C4-2B (cell line): ENCODE measurements at regions not wholly inside any gene's neighbourhood (a gene's known extent, or its start where the extent isn't known, plus 50 kb on each side); places are given as distances from the start of the nearest gene placed in this dataset.

Experiments
- H3K27ac ChIP-seq: fragments of 450-650 bp; 2 replicates; pipeline ENCODE4 v1.5.1; 2017
- CTCF ChIP-seq: fragments of 450-650 bp; conservative IDR thresholded peaks from 2 replicates; pipeline ENCODE4 v1.5.1; 2017; ENCODE audit warnings: mild to moderate bottlenecking
- ZFX ChIP-seq: fragments of 450-650 bp; IDR thresholded peaks from 2 replicates; pipeline ENCODE4 v1.6.1; 2017

DNA sequence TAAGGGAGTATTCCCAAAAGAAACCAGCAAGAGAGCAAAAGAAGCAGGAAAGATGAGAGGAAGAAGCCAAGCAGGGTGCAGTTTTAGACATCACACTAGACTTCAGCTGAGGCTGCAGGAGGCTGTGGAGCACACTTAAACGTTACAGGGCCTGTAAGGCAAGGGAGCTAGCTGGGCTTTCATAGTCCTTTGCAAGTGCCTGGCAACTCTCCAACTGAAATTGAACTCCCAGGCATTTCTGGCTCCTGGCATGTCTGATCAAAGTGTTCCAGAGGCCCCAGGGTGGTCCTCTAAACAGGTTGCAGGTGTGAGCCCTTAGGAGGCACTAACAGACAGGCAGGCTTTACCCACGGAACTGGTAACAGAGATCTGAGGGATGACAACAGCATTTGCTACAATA is 750.2 kb downstream of the XPNPEP1 start:
- H3K27ac ChIP-seq: no peak overlapping the region
- TF ChIP-seq ZFX (no peak), CTCF (no peak)

GRCh38 chr10:109166935-109167334 is 756.4 kb downstream of the XPNPEP1 start:
- TF ChIP-seq CTCF (no peak), ZFX (no peak)

DNA sequence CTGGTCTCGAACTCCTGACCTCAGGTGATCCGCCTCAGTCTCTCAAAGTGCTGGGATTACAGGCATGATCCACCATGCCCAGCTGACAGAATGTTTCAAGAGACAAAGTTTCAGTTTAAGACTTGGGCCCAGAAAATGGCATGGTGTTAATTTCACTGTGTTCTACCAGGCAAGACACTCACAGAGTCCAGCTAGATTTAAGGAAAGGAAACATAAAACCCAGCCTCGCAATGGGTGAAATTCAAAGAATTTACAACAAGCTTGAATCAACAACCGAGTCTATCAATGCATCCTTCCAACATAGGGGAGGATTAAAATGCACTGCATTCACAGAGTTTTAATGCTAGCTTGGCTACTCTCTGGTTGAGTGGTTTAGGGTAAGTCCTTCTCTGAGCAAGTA is 764.0 kb downstream of the XPNPEP1 start:
- TF ChIP-seq CTCF (no peak), ZFX (no peak)
- no peak overlapping the region for H3K27ac ChIP-seq

More at GRCh38 chr10:109166935-109167334, 756.4 kb downstream of the XPNPEP1 start:
- H3K27ac ChIP-seq: no peak overlapping the region

GRCh38 chr10:109156396-109156795 is 766.9 kb downstream of the XPNPEP1 start:
- no peak for TF ChIP-seq ZFX
- TF ChIP-seq CTCF: no peak
- H3K27ac ChIP-seq: no peak overlapping the region

DNA sequence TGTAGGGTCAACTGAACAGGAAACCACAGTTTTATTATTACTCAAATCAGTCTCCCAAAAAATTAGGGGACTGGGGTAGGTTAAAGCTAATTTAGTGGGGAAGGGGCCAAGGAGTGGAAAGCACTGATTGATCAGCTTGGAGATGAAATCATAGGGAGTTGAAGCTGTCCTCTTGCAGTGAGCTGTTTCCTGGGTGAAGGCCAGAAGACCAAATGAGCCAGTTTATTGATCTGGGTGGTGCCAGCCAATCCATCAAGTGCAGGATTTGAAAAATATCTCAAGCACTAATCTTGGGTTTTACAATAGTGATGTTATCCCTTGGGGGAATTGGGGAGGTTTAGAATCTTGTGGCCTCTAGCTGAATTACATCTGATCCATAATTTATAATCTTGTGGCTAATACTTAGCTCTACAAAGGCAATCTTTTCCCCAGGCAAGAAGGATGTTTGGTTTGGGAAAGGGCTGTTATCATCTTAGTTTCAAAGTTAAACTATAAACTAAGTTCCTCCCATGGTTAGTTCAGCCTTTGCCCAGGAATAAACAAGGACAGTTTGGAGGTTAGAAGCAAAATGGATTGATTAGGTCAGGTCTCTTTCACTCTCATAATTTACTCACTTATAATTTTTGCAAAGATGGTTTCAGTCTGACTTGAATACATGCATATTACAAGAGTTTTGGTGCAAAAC is 773.5 kb downstream of the XPNPEP1 start:
- no peak for TF ChIP-seq ZFX
- no peak for TF ChIP-seq CTCF
- no peak overlapping the region for H3K27ac ChIP-seq

- no peak for TF ChIP-seq ZFX
- TF ChIP-seq CTCF: no peak
Observed at GRCh38 chr10:109127363-109127762, 795.9 kb downstream of the XPNPEP1 start.

GRCh38 chr10:109126541-109126940 is 796.8 kb downstream of the XPNPEP1 start:
- no peak overlapping the region for H3K27ac ChIP-seq
- TF ChIP-seq CTCF: no peak
- TF ChIP-seq ZFX: no peak

More at GRCh38 chr10:109127363-109127762, 795.9 kb downstream of the XPNPEP1 start:
- H3K27ac ChIP-seq: no peak overlapping the region
